Natural killer cell treated with Interleukin-12 subunit alpha and Interleukin-12 subunit beta and Interleukin-15 and Interleukin-18, amount 100 ng/mL, for 72 hours (primary cell): ENCODE measurements at regions not wholly inside any gene's neighbourhood (a gene's known extent, or its start where the extent isn't known, plus 50 kb on each side); places are given as distances from the start of the nearest gene placed in this dataset.

Experiments
- ATAC-seq, 2 donors: fragments of 150-1000 bp; cut with Tn5 transposase in 1 of 2; sonication (Bioruptor Pico), chemical (Tn5 transposase) in 1 of 2; 2 replicates each; pipeline ENCODE4 v1.10.0; 2021
- DNase-seq: peaks from one replicate; pipeline ENCODE4 v3.0.0; 2022; ENCODE audit warnings: low spot score
- H3K27ac Mint-ChIP-seq, 2 donors: 1 replicate in 1 of 2; 2 replicates in 1 of 2; pipeline ENCODE4 v1.8.0; 2022; ENCODE audit warnings: mixed read lengths in 2 of 2, mild to moderate bottlenecking in 1 of 2, moderate library complexity in 1 of 2
- H3K27me3 Mint-ChIP-seq, 2 donors: 1 replicate in 1 of 2; 2 replicates in 1 of 2; pipeline ENCODE4 v1.8.0; 2022; ENCODE audit warnings: mixed read lengths in 2 of 2
- H3K36me3 Mint-ChIP-seq: one replicate; pipeline ENCODE4 v1.8.0; 2022; ENCODE audit warnings: mixed read lengths
- H3K4me1 Mint-ChIP-seq, 2 donors: 1 replicate in 1 of 2; 2 replicates in 1 of 2; pipeline ENCODE4 v1.8.0; 2022; ENCODE audit warnings: low read depth in 2 of 2, mixed read lengths in 2 of 2, mild to moderate bottlenecking in 1 of 2
- H3K4me3 Mint-ChIP-seq: one replicate; pipeline ENCODE4 v1.8.0; 2022; ENCODE audit warnings: mixed read lengths
- H3K9me3 Mint-ChIP-seq: 2 replicates; pipeline ENCODE4 v1.8.0; 2022; ENCODE audit warnings: mixed read lengths

DNA sequence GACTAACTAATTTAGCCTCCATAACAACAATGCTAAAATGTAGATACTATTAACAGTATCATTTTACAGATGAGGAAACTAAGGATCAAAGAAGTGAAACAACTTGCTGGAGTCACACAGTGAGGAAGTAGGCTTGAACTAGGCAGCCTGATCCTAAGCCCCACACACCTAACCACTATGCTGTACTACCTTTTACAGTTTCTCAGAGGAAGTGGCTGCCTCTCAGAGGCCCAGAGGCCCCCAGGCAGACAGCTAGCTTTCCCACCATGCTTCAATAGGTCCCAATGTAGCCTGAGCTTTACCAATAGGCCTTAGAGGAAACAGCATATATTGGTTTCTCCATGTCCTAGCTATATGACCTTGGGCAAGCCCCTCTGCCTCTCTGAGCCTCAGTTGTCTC is 69.4 kb upstream of the PJA1 start:
- DNase-seq (no peak), ATAC-seq (no peak)
- Mint-ChIP-seq H3K27me3 (peaks cover 0 to 12% of the 10 kb centered on the region in 2 donors), H3K9me3 (no peaks in the 10 kb centered on the region), H3K36me3 (no peaks in the 10 kb centered on the region), H3K27ac (no peak overlapping the region), H3K4me3 (no peak overlapping the region), H3K4me1 (no peaks in the 10 kb centered on the region)

DNA sequence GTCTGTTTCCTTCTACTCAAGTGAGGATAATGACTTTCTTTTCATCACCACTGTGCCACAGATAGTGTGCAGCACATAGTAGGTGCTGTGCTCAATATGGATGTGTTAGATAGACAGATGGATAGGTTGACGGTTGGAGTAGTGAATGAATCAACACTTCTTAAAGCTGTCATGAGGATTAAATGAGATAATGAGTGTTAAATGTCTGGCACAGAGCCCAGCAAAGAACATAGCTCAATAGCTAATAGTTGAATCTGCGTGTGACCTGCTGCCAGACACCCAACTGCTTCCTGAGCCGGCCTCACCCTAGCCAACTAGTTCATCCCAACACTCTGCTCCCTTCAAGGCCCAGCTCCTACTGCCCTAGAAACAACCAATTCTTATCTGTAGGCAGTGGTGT is 67.7 kb upstream of the PJA1 start:
- H3K4me1 Mint-ChIP-seq = no peaks in the 10 kb centered on the region
- no peak for ATAC-seq
- no peaks in the 10 kb centered on the region for H3K9me3 Mint-ChIP-seq
- H3K27me3 Mint-ChIP-seq = peaks cover 0 to 11% of the 10 kb centered on the region in 2 donors
- no peaks in the 10 kb centered on the region for H3K36me3 Mint-ChIP-seq
- DNase-seq = no peak
- H3K4me3 Mint-ChIP-seq = no peak overlapping the region
- H3K27ac Mint-ChIP-seq = no peak overlapping the region

DNA sequence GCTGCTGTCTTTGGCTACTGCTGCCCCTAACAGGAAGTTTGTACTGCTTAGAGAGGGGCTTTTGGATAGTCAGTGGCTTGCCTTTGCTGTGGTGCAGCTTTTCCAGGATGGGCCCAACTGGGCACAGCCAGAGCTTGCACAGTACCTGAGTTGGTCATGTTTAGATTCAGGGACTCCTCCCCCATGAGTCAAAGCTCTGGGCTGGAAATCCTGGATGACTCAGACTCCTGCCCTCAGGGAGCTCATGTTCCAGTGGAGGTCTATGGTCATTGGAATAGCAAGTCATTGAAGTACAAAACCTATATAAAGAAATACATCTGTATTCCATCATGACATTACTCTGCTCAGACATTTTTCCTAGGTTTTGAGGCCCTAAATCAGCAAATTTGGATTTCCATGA is 66.7 kb upstream of the PJA1 start:
- Mint-ChIP-seq H3K36me3 (no peaks in the 10 kb centered on the region), H3K27me3 (peaks cover 0 to 13% of the 10 kb centered on the region in 2 donors), H3K4me1 (no peaks in the 10 kb centered on the region), H3K27ac (no peak overlapping the region), H3K4me3 (no peak overlapping the region), H3K9me3 (no peaks in the 10 kb centered on the region)
- DNase-seq (no peak), ATAC-seq (no peak)

DNA sequence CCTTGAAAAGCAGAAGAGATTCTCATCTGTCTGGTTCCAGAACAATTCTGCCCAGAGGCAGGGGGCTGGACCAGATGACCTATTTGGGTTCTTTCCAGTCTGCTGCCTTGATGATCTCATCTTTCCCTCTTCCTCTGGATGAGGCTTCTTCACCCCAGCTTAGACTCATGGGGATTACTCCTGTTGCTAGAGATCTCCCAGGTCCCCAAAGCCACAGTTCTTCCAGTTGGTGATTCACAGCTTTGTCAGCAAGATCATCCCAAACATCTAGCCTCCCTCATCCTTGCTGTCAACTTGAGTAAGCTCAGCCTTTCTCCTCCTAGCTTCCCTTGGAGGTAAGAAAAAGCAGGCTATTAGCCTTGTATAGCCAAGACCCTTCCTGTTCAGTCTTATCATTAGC is 64.2 kb upstream of the PJA1 start:
- Mint-ChIP-seq H3K36me3 (no peaks in the 10 kb centered on the region), H3K27me3 (peaks cover 0 to 13% of the 10 kb centered on the region in 2 donors), H3K27ac (no peak overlapping the region), H3K4me3 (no peak overlapping the region), H3K4me1 (no peaks in the 10 kb centered on the region), H3K9me3 (no peaks in the 10 kb centered on the region)
- ATAC-seq (no peak), DNase-seq (no peak)

DNA sequence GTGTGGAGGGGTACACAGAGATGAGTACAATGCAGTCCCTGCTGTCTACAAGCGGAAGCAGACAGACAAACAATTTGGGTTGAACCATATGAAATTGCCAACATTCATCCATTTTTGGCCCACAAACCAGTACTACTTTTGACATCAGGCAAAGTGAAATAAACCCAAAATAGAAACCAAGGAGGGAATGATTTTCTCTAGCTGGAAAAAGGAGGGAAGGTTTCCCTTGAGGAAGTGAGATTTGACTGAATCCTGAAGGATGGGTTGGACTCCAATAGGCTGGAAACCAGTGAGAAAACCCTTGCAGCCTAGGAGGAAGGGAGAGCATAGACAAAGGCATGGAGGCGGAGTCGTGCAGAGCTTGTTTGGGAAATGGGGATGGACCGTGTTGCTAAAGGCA is 63.5 kb upstream of the PJA1 start:
- ATAC-seq (no peak), DNase-seq (no peak)
- H3K36me3 Mint-ChIP-seq = no peaks in the 10 kb centered on the region
- H3K4me3 Mint-ChIP-seq = no peak overlapping the region
- no peaks in the 10 kb centered on the region for H3K4me1 Mint-ChIP-seq
- H3K9me3 Mint-ChIP-seq = no peaks in the 10 kb centered on the region
- no peak overlapping the region for H3K27ac Mint-ChIP-seq
- peaks cover 0 to 13% of the 10 kb centered on the region in 2 donors for H3K27me3 Mint-ChIP-seq

DNA sequence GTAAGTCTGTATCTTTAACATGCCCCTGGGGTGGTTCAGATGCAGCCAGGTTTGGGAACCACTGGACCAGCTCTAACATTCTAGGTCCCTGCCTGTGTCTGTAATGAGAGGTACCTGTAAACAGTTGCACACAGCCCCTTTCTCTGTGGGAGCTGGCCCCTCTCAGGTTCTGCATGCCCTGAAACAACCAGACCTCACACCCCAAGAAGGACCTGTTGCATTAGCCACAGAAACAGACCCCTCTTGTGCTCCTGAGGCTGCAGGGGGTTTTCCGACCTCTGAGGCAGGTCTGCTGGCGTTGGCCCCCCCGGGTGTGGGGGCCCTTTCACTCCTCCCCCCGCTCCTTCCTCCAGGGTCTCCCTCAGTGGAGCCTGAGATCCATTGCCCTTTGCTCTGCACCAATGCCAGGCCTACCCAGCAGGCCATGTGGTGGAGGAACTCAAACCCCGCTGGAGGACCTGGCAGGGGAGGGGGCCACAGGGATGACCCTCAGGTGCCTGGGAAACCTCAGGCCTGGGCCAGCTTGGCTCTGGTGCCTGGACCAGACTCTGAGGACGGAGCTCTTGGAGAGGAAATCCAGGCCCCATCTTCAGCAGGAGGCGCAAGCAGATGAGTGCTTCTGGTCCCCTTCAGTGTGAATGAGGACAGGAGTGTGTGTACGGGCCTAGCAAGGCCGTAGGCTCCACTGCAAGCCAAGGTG is 61.4 kb upstream of the PJA1 start:
- Mint-ChIP-seq H3K4me1 (no peaks in the 10 kb centered on the region), H3K4me3 (no peak overlapping the region)
- DNase-seq = no peak

DNA sequence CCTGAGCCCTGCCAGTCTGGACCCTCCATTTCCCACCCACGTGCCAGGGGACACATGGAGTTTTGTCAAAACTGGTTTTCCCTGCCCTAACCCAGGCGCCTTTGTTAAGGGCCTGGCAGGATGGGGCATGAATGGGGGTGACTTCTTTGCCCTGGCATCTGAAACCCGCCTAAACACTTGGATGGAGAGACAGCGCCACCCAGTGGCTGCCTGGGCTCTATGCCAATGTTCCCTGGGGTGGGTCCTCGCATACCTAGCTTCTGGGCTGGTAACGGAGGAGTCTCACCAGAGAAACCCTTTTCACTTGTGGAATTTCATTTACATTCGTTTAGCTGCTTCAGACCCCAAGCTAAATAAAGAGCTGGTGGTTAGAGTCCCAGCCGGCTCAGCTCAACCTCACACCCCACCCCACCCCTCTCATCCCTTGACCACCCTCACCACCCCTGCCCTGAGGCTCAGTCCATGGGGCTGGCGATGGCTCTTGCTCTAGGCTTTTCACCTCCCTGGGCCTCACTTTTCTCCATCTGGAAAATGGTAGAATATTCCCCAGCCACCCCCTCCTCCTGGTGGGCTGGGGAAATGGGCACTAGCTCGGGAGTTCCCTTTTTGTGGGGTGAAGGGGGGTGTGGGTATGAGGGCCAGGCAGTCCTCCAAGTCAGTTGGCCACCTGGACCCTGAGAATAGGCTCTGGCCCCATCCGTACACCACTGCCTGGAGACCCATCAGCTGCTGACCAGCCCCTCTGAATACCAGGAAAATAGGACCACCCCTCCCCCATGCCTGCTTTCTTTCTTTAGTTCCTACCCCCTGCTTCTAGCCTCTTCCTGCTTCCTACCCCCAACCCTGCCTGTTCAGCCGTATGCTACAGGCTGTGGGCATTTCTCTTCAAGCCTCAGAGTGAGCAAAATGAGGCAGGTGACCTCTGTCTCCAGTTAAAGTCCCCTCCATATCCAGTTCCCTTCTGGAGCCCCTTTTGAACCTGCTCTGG is 57.1 kb upstream of the PJA1 start:
- H3K27ac Mint-ChIP-seq = peak overlapping the region in 1 of 2 donors; percentile 18
- no peak for DNase-seq
- peaks cover 0 to 5% of the 10 kb centered on the region in 2 donors for H3K27me3 Mint-ChIP-seq
- no peak overlapping the region for H3K4me3 Mint-ChIP-seq
- no peaks in the 10 kb centered on the region for H3K9me3 Mint-ChIP-seq
- no peaks in the 10 kb centered on the region for H3K4me1 Mint-ChIP-seq
- ATAC-seq = peak; percentile 64 to 66
- no peaks in the 10 kb centered on the region for H3K36me3 Mint-ChIP-seq

More for the DNA sequence above, 61.4 kb upstream of the PJA1 start:
- no peak for ATAC-seq
- H3K27me3 Mint-ChIP-seq = peaks cover 0 to 15% of the 10 kb centered on the region in 2 donors
- no peak overlapping the region for H3K27ac Mint-ChIP-seq
- no peaks in the 10 kb centered on the region for H3K36me3 Mint-ChIP-seq
- no peaks in the 10 kb centered on the region for H3K9me3 Mint-ChIP-seq

DNA sequence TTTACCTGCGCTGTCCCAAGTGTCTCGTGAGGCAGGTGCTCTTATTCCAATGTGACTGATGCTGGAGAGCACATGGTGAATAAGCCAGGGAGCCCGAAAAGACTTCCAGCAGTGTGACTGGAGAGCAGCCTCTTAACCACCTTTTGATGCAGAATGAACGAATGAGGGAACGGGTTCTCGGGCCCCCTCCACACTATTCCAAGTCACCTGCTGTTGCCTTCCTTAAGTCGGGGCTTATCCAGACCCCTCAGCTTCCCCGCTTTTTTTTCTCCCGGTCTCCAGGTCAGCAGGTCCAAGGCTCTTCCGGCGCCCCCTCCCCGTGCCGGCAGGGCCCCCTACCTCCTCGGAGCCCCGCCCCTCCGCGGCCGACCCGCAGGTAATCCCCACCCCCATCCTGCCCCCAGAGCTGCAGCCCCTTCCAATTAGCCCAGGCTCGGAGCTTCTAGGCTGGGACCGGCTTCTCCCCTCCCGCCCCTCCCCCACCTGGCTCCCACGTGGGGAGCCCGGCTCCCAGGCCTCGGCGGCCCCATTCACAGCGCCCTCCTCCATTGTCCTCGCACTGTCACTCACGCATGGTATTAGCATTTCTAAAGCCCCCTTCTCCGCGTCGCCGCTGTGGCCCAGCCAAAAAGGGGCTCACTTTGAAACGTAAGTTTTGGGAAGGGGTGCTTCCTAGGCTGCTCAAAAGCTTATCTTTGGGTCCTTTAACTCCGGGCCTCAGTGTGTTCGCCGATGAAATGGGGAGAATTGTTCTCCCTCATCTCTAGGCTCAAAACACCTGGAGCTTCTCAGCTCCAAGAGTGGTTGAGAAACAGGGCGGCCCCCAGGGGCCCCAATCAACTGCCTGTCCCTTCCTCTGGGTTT is 56.2 kb upstream of the PJA1 start:
- H3K36me3 Mint-ChIP-seq = no peaks in the 10 kb centered on the region
- ATAC-seq = no peak
- DNase-seq = no peak

DNA sequence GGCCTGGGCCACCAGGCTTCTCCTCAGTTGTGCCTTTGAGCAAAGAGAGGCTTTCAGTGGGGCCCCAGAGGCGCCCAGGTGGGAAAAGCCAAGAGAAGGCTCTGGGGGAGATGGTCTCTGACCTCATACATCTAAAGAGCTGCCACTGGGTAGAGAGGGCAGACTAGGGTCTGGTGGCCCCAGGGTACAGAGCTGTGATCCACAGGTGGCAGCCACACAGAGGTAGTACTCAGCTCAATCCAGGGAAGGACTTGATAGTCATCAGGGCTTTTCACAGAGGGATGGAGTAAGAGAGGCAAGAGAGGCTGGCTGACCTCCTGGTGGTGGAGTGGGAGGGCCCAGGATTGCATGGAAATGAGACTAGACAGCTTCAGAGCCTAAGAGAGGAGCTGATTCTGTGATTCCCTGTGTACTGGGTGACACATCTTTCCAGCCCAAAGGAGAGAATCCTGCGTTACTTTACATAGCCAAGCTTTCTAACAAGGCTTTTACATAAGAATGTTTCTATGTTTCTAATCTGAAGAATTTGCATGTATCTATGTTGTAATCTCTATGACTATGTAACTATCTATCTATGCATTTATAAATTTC is 53.2 kb upstream of the PJA1 start:
- Mint-ChIP-seq H3K36me3 (no peaks in the 10 kb centered on the region), H3K4me1 (no peaks in the 10 kb centered on the region), H3K4me3 (no peak overlapping the region), H3K27ac (no peak overlapping the region), H3K9me3 (no peaks in the 10 kb centered on the region), H3K27me3 (peaks cover 0 to 5% of the 10 kb centered on the region in 2 donors)
- ATAC-seq (peak in 1 of 2 donors; percentile 40), DNase-seq (no peak)

More for the DNA sequence above, 56.2 kb upstream of the PJA1 start:
- Mint-ChIP-seq H3K4me1 (no peaks in the 10 kb centered on the region), H3K9me3 (no peaks in the 10 kb centered on the region), H3K27ac (no peak overlapping the region), H3K4me3 (no peak overlapping the region), H3K27me3 (peaks cover 0 to 5% of the 10 kb centered on the region in 2 donors)

DNA sequence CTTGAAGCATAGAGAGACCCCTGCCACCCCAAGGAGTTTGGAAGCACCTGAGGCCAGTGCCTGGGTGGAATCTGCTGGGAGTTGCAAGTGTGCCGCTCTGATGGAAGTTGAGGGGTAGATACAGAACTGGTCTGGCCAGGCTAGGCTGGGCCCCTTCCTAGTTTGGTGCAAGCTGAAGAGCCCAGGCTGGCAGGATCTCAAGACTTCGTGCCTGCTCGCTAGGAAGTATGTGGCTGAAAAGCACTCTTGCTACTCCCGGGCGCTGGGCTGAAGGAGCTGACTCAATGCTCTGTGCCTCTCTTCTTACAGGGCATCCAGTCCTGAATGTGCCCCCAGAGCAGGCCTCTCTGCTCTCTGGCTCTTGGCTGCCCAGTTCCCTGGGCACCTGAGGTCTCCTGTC is 51.7 kb upstream of the PJA1 start:
- DNase-seq (no peak), ATAC-seq (no peak)
- no peaks in the 10 kb centered on the region for H3K27me3 Mint-ChIP-seq
- H3K4me1 Mint-ChIP-seq = no peaks in the 10 kb centered on the region
- H3K9me3 Mint-ChIP-seq = no peaks in the 10 kb centered on the region
- H3K36me3 Mint-ChIP-seq = no peaks in the 10 kb centered on the region
- no peak overlapping the region for H3K27ac Mint-ChIP-seq
- H3K4me3 Mint-ChIP-seq = no peak overlapping the region

DNA sequence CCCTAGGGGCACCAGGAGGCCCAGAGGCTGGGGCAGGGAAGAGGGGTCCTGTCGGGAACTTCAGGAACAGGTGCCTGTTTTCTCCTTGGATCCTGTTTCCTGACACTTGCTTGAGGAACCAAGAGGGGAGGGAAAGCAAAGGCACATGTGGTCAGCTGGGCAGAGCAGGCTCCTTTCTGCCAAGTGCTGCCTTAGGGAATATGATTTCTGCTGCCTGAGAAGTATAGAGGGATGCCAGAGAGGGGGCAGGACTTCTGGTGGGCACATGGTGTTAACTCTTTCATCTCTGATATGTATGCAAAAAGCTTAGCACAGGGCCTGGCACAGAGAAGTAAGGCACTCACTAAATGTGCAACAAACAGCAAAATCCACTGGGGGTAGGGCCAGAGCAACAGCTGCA is 51.2 kb upstream of the PJA1 start:
- no peak for DNase-seq
- Mint-ChIP-seq H3K27ac (no peak overlapping the region), H3K9me3 (no peaks in the 10 kb centered on the region), H3K27me3 (no peaks in the 10 kb centered on the region), H3K36me3 (no peaks in the 10 kb centered on the region), H3K4me3 (no peak overlapping the region), H3K4me1 (no peaks in the 10 kb centered on the region)
- no peak for ATAC-seq

DNA sequence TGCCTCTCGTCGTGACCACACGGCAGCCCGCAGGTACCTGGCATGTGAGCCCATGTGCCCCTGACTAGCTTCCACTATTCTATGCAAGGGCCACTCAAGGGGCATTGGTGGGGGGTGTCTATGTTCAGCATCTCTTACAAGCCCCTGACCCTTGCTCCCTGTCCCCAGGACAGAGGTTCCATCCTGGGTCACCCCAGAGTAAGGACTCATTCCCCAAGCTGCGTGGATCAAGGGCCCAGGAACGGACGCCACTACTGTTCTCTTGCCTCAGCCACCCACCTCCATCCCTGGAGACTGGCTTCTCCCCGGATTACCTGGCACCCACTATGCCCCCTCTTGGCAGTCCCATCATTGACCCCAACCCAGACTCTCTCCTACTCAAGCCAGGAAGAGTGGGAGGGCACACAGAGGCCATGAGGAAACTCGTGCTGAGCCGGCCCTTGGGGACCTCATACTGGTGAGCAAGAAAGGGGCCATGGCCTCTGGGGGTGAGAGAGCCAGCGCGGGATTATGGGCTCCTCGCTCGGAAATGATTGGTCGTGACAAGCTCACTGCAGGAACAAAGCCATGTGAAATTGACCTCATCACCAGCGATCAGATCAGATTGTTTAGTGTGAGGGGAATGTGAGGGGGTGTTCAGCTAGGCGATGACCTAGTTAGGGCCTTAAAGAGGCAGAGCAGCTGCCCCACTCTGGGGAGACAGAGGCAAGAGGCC is 50.1 kb upstream of the PJA1 start:
- H3K9me3 Mint-ChIP-seq = no peaks in the 10 kb centered on the region
- no peaks in the 10 kb centered on the region for H3K27me3 Mint-ChIP-seq
- H3K36me3 Mint-ChIP-seq = no peaks in the 10 kb centered on the region
- ATAC-seq (no peak), DNase-seq (no peak)
- H3K4me3 Mint-ChIP-seq = no peak overlapping the region
- H3K27ac Mint-ChIP-seq = no peak overlapping the region
- no peaks in the 10 kb centered on the region for H3K4me1 Mint-ChIP-seq
